NB4 (cell line): ENCODE measurements at regions not wholly inside any gene's neighbourhood (a gene's known extent, or its start where the extent isn't known, plus 50 kb on each side); places are given as distances from the start of the nearest gene placed in this dataset.

Experiments
- DNase-seq: peaks from one replicate; pipeline ENCODE4 v3.0.0; 2010; ENCODE audit warnings: low read depth
- H3K4me3 ChIP-seq: one replicate; pipeline ENCODE4 v1.5.1; 2011; ENCODE audit warnings: mild to moderate bottlenecking, low read depth, low read length, moderate library complexity
- MYC ChIP-seq: IDR thresholded peaks from 2 replicates; pipeline ENCODE4 v1.6.1; 2011; ENCODE audit warnings: low read depth, low read length
- POLR2A ChIP-seq: IDR thresholded peaks from 2 replicates; pipeline ENCODE4 v1.6.1; 2011; ENCODE audit warnings: mild to moderate bottlenecking; ENCODE audit not compliant: insufficient read length; ENCODE audit errors: extremely low read depth
- TF ChIP-seq, protein P1 (sequence below): IDR thresholded peaks from 2 replicates; pipeline ENCODE4 v1.6.1; 2011; ENCODE audit warnings: low read depth, low read length
- TF ChIP-seq, protein P2 (sequence below): IDR thresholded peaks from one replicate; pipeline ENCODE4 v1.5.1; 2012; ENCODE audit warnings: low read depth, low read length

DNA sequence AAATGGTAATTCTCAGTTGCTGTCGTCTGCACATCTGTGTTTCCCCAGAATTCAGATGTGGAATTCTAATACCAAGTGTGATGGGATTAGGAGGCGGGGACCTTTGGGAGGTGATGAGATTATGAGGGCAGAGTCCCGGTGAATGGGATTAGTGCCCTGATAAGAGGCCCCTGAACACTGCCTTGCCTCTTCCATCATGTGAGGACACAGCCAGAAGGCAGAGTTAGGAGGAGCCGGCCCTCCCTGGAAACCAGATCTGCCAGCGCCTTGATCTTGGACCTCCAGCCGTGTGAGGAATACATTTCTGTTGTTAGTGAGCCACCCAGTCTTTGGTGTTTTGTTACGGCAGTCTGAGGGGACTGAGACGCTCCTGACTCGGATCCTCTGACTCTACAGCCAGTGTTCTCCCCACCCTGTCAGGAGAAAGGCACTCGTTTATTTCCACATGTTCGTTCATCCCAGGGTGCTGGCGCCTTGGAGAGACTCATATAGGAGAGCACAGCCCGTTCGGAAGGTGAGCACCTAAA, 395.0 kb downstream of the ZNF516 start:
- no peak overlapping the region for H3K4me3 ChIP-seq
- TF ChIP-seq, protein P1, sequence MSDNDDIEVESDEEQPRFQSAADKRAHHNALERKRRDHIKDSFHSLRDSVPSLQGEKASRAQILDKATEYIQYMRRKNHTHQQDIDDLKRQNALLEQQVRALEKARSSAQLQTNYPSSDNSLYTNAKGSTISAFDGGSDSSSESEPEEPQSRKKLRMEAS: no peak
- no peak for TF ChIP-seq MYC
- TF ChIP-seq, protein P2, sequence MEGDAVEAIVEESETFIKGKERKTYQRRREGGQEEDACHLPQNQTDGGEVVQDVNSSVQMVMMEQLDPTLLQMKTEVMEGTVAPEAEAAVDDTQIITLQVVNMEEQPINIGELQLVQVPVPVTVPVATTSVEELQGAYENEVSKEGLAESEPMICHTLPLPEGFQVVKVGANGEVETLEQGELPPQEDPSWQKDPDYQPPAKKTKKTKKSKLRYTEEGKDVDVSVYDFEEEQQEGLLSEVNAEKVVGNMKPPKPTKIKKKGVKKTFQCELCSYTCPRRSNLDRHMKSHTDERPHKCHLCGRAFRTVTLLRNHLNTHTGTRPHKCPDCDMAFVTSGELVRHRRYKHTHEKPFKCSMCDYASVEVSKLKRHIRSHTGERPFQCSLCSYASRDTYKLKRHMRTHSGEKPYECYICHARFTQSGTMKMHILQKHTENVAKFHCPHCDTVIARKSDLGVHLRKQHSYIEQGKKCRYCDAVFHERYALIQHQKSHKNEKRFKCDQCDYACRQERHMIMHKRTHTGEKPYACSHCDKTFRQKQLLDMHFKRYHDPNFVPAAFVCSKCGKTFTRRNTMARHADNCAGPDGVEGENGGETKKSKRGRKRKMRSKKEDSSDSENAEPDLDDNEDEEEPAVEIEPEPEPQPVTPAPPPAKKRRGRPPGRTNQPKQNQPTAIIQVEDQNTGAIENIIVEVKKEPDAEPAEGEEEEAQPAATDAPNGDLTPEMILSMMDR: no peak
- TF ChIP-seq POLR2A: no peak
- no peak for DNase-seq

DNA sequence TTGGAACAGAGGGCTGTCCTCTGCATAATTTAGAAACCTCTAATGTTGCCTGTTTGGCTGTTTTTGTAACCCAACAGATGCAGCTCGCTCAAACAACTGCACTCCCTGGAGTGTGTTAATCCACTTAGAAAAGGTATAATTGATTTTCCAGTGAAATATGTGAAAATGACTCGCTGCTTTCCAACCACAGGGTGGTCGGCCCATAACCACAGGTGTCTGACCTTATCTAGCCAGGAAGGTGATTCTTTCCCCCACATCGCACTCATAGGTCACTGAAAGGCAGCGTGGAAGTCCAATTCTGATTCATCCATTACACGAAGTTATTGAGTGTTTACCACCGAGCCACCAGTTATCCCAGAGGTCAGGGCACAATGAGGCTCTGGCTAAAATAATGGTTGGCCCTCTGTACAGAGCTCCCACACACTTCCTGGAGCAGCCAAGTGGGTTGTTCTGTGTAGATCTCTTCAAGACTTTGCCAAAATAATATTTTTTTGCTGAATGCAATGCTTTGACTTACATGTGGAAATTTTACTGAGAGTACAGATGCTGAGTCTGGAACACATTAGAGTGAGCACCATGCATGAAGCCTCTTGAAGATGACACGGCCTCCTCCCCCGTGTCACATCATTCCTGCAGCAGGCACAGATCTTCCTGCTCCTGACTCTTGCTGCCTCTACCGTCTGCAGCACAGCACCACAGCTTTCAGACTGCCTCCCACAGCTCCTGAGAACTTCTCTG, 396.2 kb downstream of the ZNF516 start:
- TF ChIP-seq, protein P2: no peak
- TF ChIP-seq, protein P1: no peak
- TF ChIP-seq MYC (no peak), POLR2A (no peak)
- no peak overlapping the region for H3K4me3 ChIP-seq
- peak; percentile 7 for DNase-seq

DNA sequence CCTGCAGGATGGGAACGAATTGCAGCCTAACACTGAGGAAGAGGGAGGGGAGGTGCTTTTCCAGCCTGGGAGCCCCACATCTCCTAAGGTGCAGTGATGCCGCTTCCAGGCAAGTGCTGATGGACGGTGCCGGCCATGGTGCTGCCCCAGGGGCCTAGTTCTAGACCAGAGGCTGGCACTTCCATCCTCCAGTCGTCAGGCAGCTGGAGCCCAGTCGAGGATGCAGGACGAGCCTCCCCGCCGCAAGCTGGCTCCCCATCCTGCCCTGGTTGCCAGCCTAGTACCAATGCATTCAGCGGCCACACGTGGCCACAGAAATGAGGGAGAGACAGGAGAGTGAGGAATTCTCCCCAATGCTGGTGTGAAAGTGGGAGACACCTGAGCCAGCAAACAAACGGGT, 413.5 kb downstream of the ZNF516 start:
- no peak for DNase-seq
- TF ChIP-seq MYC (no peak), POLR2A (no peak)
- TF ChIP-seq, protein P2: no peak
- TF ChIP-seq, protein P1: no peak
- no peak overlapping the region for H3K4me3 ChIP-seq

DNA sequence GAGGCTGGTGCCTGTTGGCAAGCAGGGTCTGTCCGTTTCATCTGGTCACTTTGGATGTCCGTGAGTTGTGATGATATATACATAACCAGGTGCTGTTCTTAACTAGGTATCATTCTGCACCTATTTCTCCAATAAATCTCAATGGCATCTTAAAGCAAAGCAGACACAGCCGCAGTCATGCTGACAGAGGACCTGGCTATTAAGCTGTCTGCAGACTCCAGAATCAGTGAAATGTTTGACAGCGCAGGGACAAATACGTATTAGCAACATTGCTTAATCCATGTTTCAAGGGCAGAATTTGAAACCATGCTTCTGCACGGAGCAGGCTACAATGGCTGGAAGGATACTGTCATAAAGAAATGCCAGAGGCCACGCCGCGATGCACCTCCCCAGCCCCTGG, 414.6 kb downstream of the ZNF516 start:
- TF ChIP-seq, protein P1: no peak
- TF ChIP-seq MYC: no peak
- no peak for TF ChIP-seq POLR2A
- TF ChIP-seq, protein P2: no peak
- DNase-seq: no peak
- H3K4me3 ChIP-seq: no peak overlapping the region

DNA sequence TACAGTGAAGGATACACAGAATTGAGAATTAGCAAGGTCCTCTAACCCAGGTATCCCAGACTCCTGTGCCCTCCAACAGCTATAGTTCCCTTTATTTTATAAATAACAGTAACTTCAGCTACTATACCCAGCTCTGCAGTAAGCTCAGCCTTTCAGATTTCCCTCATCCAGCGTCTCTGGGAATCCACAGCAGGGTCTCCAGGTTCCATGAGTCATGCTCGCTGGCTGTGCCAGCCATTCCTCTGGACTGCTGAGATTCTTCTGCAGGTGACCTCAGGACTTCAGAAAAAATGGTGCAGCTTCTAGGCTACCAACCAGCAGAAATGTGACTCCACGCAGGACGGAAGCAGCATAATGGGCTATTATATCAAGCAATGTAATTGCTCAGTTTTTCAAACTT, 419.3 kb downstream of the ZNF516 start:
- H3K4me3 ChIP-seq: no peak overlapping the region
- no peak for DNase-seq
- no peak for TF ChIP-seq MYC
- TF ChIP-seq, protein P1: no peak
- TF ChIP-seq, protein P2: no peak
- TF ChIP-seq POLR2A: no peak
